Esophagus muscularis mucosa (tissue), 4 donors: ENCODE measurements at regions not wholly inside any gene's neighbourhood (a gene's known extent, or its start where the extent isn't known, plus 50 kb on each side); places are given as distances from the start of the nearest gene placed in this dataset.

Experiments
- EP300 ChIP-seq: sonication (generic); formaldehyde crosslinking; IDR thresholded peaks from one replicate; pipeline ENCODE4 v1.6.1; 2017; ENCODE audit warnings: antibody characterized with exemption
- POLR2A ChIP-seq: fragments of 450-650 bp; IDR thresholded peaks from one replicate; pipeline ENCODE4 v1.6.1; 2017; ENCODE audit warnings: antibody characterized with exemption, moderate library complexity, mild to moderate bottlenecking, low read depth
- POLR2AphosphoS5 ChIP-seq, 2 donors: sonication (generic); formaldehyde crosslinking; IDR thresholded peaks; one replicate each; pipeline ENCODE4 v1.6.1; 2017; ENCODE audit warnings: antibody characterized with exemption in 2 of 2
- TF ChIP-seq, protein P1 (sequence below), 3 experiments: fragments of 200-600 bp in 2 of 3; fragments of 450-650 bp in 1 of 3; sonication (generic) in 2 of 3; IDR thresholded peaks; one replicate each; pipeline ENCODE4 v1.5.1; 2017 to 2019; ENCODE audit warnings: antibody characterized with exemption in 3 of 3, mild to moderate bottlenecking in 2 of 3, moderate library complexity in 1 of 3

DNA sequence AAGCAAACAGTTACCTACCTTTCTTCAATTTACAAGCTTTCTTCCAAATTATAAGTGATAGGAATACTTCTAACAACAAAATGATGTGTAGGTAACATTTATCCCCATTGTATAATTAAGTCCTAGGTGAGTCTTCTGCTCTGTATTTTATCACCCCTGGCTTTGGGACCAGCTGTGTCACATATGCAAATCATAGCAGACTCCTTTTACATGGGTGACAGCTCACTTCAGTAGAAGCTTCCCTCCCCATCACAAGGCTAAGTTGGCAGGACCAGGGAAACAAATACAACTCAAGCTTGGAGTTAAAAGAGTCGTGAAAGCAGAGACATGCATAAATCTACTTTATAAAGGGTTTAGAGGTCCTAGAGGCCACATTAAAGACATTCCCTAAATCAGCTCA, 121.1 kb upstream of the RUNX1 start:
- TF ChIP-seq, protein P1, sequence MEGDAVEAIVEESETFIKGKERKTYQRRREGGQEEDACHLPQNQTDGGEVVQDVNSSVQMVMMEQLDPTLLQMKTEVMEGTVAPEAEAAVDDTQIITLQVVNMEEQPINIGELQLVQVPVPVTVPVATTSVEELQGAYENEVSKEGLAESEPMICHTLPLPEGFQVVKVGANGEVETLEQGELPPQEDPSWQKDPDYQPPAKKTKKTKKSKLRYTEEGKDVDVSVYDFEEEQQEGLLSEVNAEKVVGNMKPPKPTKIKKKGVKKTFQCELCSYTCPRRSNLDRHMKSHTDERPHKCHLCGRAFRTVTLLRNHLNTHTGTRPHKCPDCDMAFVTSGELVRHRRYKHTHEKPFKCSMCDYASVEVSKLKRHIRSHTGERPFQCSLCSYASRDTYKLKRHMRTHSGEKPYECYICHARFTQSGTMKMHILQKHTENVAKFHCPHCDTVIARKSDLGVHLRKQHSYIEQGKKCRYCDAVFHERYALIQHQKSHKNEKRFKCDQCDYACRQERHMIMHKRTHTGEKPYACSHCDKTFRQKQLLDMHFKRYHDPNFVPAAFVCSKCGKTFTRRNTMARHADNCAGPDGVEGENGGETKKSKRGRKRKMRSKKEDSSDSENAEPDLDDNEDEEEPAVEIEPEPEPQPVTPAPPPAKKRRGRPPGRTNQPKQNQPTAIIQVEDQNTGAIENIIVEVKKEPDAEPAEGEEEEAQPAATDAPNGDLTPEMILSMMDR (IDR thresholded peaks at IDR 0.05), result no peak
- TF ChIP-seq POLR2AphosphoS5 (IDR thresholded peaks at IDR 0.05) (no peak), POLR2A (no peak), EP300 (no peak)
